AG04450 (cell line): ENCODE measurements at regions not wholly inside any gene's neighbourhood (a gene's known extent, or its start where the extent isn't known, plus 50 kb on each side); places are given as distances from the start of the nearest gene placed in this dataset.

Experiments used
- CTCF ChIA-PET: fragments of 300-600, 350-600 bp; formaldehyde crosslinking; extraction: SDS; loops from one replicate; lab custom pipeline; 2022; ENCODE audit warnings: antibody characterized with exemption, inconsistent platforms; lab: Charles Lee
- POLR2A ChIA-PET: fragments of 350-600 bp; formaldehyde crosslinking; extraction: SDS; loops from one replicate; lab custom pipeline; 2021; ENCODE audit warnings: antibody characterized with exemption, inconsistent platforms; lab: Yijun Ruan, JAX
- DNase-seq: peaks from one replicate; pipeline ENCODE4 v3.0.0-alpha.2; 2011; ENCODE audit warnings: low read depth, low spot score
- H3K27ac ChIP-seq: one replicate; pipeline ENCODE4 v1.5.1; 2012; ENCODE audit warnings: low read depth, low read length, control low read depth
- H3K27me3 ChIP-seq: one replicate; pipeline ENCODE4 v1.6.0; 2012; ENCODE audit warnings: low read length; ENCODE audit not compliant: control insufficient read depth, insufficient read depth
- H3K4me3 ChIP-seq: 2 replicates; pipeline ENCODE4 v1.5.1; 2011; ENCODE audit warnings: mild to moderate bottlenecking, low read depth, low read length, control low read depth
- H3K9me3 ChIP-seq: 2 replicates; pipeline ENCODE4 v1.5.1; 2012; ENCODE audit warnings: low read length; ENCODE audit not compliant: control insufficient read depth, insufficient read depth
- TF ChIP-seq, protein P1 (sequence below): IDR thresholded peaks from 2 replicates; pipeline ENCODE4 v1.5.1; 2011; ENCODE audit warnings: low read depth, low read length, control low read depth, inconsistent platforms

DNA sequence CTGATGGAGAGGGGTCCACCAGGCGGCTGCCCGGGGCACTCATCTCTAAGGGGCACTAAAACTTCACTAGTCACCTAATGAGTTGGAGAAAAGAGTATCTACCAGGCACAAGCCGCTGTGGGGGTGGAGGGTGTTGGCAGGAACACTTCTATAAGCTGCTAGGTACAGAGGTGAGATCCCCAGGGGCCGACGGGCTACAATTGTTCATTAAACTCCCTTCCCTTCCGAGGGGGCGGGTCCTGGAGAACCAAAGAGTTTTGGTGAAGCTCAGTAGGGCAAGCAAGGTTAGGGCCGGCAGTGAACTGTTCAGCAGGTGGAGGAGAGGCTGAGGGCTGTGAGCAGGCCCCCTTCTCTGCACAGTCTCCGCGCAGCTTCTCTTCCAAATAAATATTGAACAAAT is 78.7 kb upstream of the ARAP3 start:
- POLR2A ChIA-PET, result no interaction called here
- Histone ChIP-seq H3K27ac (no peak overlapping the region), H3K4me3 (no peak overlapping the region), H3K9me3 (no peaks in the 10 kb centered on the region), H3K27me3 (peaks cover 47% of the 10 kb centered on the region)
- TF ChIP-seq, protein P1, sequence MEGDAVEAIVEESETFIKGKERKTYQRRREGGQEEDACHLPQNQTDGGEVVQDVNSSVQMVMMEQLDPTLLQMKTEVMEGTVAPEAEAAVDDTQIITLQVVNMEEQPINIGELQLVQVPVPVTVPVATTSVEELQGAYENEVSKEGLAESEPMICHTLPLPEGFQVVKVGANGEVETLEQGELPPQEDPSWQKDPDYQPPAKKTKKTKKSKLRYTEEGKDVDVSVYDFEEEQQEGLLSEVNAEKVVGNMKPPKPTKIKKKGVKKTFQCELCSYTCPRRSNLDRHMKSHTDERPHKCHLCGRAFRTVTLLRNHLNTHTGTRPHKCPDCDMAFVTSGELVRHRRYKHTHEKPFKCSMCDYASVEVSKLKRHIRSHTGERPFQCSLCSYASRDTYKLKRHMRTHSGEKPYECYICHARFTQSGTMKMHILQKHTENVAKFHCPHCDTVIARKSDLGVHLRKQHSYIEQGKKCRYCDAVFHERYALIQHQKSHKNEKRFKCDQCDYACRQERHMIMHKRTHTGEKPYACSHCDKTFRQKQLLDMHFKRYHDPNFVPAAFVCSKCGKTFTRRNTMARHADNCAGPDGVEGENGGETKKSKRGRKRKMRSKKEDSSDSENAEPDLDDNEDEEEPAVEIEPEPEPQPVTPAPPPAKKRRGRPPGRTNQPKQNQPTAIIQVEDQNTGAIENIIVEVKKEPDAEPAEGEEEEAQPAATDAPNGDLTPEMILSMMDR, result no peak
- CTCF ChIA-PET, result interaction anchor here (1.2 to 1.7 kb wide), 2 partner anchors 59 to 119 kb away, joined by 4 to 5 read pairs; no protein-coding TSS in a partner anchor
- no peak for DNase-seq

DNA sequence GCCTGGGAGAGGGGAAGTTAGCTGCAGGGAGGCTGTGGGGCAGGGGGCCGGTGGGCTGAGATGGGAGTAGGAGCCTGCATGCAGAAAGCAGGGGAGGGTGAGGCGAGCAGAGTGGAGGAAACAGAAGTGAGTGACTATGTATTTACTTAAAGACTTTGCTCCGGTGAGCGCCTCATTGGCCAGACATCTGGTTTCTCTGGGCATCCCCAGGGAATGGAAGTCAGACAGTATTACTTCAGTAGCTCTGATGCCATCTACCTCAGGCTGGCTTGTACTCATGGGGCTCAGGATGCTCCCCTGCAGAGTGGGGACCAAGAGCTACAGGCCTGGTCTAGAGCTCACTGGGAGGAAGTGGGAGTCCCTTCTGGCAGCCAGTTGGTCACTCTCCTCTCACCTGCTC is 78.2 kb upstream of the ARAP3 start:
- ChIA-PET CTCF (interaction anchor here (1.2 kb wide), 1 partner anchor 119 kb away, joined by 5 read pairs; no protein-coding TSS in a partner anchor), POLR2A (no interaction called here)
- Histone ChIP-seq H3K9me3 (no peaks in the 10 kb centered on the region), H3K27me3 (peaks cover 50% of the 10 kb centered on the region), H3K27ac (no peak overlapping the region), H3K4me3 (no peak overlapping the region)
- no peak for DNase-seq
- TF ChIP-seq, protein P1, result no peak

DNA sequence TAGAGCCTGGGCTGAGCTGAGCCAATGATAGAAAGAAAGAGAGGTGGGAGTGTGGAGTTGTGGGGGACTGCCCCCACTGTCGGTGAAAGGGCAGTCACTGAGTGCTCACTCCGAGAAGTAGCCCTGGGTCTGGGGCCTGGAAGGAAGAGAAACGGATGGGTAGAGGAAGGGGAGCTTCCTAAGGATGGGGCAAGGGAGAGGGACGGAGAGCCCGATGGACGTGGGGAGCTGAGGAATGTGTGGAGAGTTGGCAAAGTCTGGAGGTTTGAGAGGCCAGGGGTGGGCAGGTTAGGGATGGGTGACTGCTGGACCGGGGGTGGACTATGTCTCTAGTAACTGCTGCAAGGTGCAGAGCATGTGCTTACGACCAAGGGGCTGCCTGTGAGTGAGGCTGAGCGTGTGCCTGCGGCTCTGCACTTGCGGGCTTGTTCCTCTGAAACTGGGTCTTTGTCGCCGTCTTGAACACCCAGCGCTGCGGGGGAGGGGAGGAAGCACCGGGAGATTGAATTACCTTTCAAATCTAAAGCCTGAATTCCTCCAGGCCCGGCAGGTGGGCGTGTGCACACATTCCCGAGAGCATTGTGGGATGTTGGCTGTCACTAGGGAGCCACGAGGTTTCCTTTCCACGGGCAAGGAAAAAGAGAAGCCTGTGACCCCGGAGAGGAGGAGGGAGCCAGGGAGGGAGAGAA is 76.4 kb upstream of the ARAP3 start:
- no peak for DNase-seq
- H3K27me3 ChIP-seq, result peaks cover 53% of the 10 kb centered on the region
- ChIA-PET POLR2A (no interaction called here), CTCF (interaction anchor here (0.8 to 1.2 kb wide), 5 partner anchors 38 to 202 kb away, joined by 3 to 7 read pairs (median 3); no protein-coding TSS in a partner anchor)
- H3K9me3 ChIP-seq, result no peaks in the 10 kb centered on the region
- TF ChIP-seq, protein P1, result no peak
- no peak overlapping the region for H3K4me3 ChIP-seq
- no peak overlapping the region for H3K27ac ChIP-seq

DNA sequence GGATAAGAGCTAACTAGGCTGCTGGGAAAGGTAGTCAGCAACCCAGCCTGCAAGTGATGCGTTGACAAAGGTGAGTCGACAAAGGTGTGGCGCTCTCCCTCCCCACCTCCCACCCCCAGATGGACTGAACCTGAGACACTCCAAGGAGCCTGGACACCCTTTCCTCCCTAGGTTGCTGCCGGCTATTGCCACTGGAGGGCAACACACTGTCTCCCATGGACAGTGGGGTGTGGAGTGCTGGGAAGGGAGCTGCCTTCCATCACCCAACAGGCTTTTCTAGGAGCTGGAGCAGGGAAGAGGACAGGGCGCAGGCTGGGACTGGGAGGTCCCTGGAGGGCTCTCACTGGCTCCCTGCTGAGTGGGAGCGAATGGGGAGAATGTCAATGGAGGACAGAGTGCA is 75.4 kb upstream of the ARAP3 start:
- CTCF ChIA-PET, result interaction anchor here (0.6 to 1.2 kb wide), 9 partner anchors 39 to 203 kb away, joined by 3 to 8 read pairs (median 3); partner anchors contain the start of gene PCDH1
- H3K27ac ChIP-seq, result no peak overlapping the region
- H3K27me3 ChIP-seq, result peaks cover 64% of the 10 kb centered on the region
- DNase-seq, result no peak
- H3K9me3 ChIP-seq, result no peaks in the 10 kb centered on the region; the same call in 1 of the 2 replicates
- H3K4me3 ChIP-seq, result no peak overlapping the region
- POLR2A ChIA-PET, result no interaction called here
- TF ChIP-seq, protein P1, result peak; percentile 68

DNA sequence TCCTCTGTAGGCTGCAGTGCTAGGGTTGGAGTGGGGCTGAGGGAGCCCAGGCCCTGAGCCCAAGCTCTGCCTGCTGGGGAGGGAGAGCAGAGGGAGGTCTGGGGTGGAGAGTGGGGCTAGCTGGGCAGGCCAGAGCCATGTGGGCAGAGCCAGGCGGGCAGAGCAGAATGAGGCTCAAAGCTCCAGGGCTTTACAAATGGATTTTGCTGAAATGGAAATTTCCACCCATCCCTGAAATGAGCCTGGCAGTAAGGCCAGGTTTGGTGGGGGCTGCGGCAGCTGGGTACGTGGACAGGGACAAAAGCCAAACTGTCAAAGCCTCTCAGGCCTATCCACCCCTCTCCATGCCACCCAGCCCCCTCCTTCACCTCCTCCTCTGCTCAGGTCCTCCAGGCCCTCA is 74.2 kb upstream of the ARAP3 start:
- TF ChIP-seq, protein P1, result no peak
- CTCF ChIA-PET, result interaction anchor here (2.7 kb wide), 1 partner anchor 123 kb away, joined by 9 read pairs; the partner anchor contains the start of gene PCDH1
- Histone ChIP-seq H3K27me3 (peaks cover 62% of the 10 kb centered on the region), H3K9me3 (no peaks in the 10 kb centered on the region; the same call in 1 of the 2 replicates), H3K4me3 (no peak overlapping the region), H3K27ac (no peak overlapping the region)
- POLR2A ChIA-PET, result no interaction called here
- DNase-seq, result no peak
